ENCODE measurements at regions not wholly inside any gene's neighbourhood (a gene's known extent, or its start where the extent isn't known, plus 50 kb on each side); places are given as distances from the start of the nearest gene placed in this dataset.
A peak's percentile ranks its signal among the peaks of the same experiment; 100 is the strongest.

GRCh38 chr9:86660146-86660943 lies 287.0 kb downstream of the GAS1 start:
- H3K4me3 ChIP-seq (ENCODE audit: control insufficient read depth in 1 of 2, extremely low read depth in 1 of 2, low read length in 1 of 2) = no peak overlapping the region
- DNase-seq (peak in 2 of 35 experiments; percentile 9 to 13), ATAC-seq (replicated peaks in 1 of 4) (peak in 1 of 4 experiments; percentile 24)
- peaks cover 0 to 5% of the 10 kb centered on the region in 2 donors for H3K27me3 Mint-ChIP-seq
- POLR2A ChIA-PET = interaction anchor here in 1 of 2 donors (0.9 kb wide), 1 partner anchor 10 kb away, joined by 3 read pairs; no protein-coding TSS in a partner anchor
- no CpG with 5 or more reads among the region's 7 CpGs for WGBS (ENCODE audit: insufficient coverage)
- peaks cover 6 to 9% (median 7%) of the 10 kb centered on the region in 3 donors for H3K4me1 Mint-ChIP-seq
- peaks cover 2 to 18% of the 10 kb centered on the region in 2 experiments for H3K4me1 ChIP-seq (ENCODE audit: control insufficient read depth in 1 of 2, extremely low read depth in 1 of 2, insufficient read depth in 2 of 2, low read length in 2 of 2)
- H3K27ac Mint-ChIP-seq = no peak overlapping the region
- peaks cover 0 to 5% of the 10 kb centered on the region in 2 experiments for H3K27me3 ChIP-seq (replicated peaks in 1 of 2; ENCODE audit: control insufficient read depth in 2 of 2, extremely low read depth in 1 of 2, insufficient read depth in 2 of 2, low read length in 1 of 2)
- H3K4me3 Mint-ChIP-seq = peak overlapping the region in 1 of 3 donors; percentile 8
- no peaks in the 10 kb centered on the region for H3K36me3 ChIP-seq (ENCODE audit: control insufficient read depth in 2 of 2, extremely low read depth in 1 of 2, insufficient read depth in 1 of 2, low read length in 1 of 2)
- no peaks in the 10 kb centered on the region for H3K36me3 Mint-ChIP-seq
- no peaks in the 10 kb centered on the region for H3K9me3 ChIP-seq
- CTCF ChIA-PET = interaction anchor here in 1 of 2 donors (0.6 kb wide), 1 partner anchor 150 kb away, joined by 4 read pairs; no protein-coding TSS in a partner anchor
- H3K27ac ChIP-seq (ENCODE audit: low read length) = no peak overlapping the region
- H3K9me3 Mint-ChIP-seq = no peaks in the 10 kb centered on the region

- Histone ChIP-seq H3K4me1 (ENCODE audit: control insufficient read depth in 1 of 2, extremely low read depth in 1 of 2, insufficient read depth in 2 of 2, low read length in 2 of 2) (peaks cover 2 to 18% of the 10 kb centered on the region in 2 experiments), H3K27ac (ENCODE audit: low read length) (no peak overlapping the region), H3K36me3 (ENCODE audit: control insufficient read depth in 2 of 2, extremely low read depth in 1 of 2, insufficient read depth in 1 of 2, low read length in 1 of 2) (no peaks in the 10 kb centered on the region), H3K9me3 (no peaks in the 10 kb centered on the region), H3K4me3 (ENCODE audit: control insufficient read depth in 1 of 2, extremely low read depth in 1 of 2, low read length in 1 of 2) (no peak overlapping the region), H3K27me3 (replicated peaks in 1 of 2; ENCODE audit: control insufficient read depth in 2 of 2, extremely low read depth in 1 of 2, insufficient read depth in 2 of 2, low read length in 1 of 2) (peaks cover 0 to under 1% of the 10 kb centered on the region in 2 experiments)
- Mint-ChIP-seq H3K4me3 (peak overlapping the region in 1 of 3 donors; percentile 8), H3K9me3 (peaks cover 0 to 5% (median 0%) of the 10 kb centered on the region in 3 donors), H3K4me1 (peaks cover 6 to 9% (median 7%) of the 10 kb centered on the region in 3 donors), H3K36me3 (no peaks in the 10 kb centered on the region), H3K27me3 (peaks cover 1 to 6% of the 10 kb centered on the region in 2 donors), H3K27ac (no peak overlapping the region)
- 0% methylated on average over 1 of the region's 3 CpGs for WGBS (ENCODE audit: insufficient coverage)
- ATAC-seq (replicated peaks in 1 of 4) (peak in 1 of 4 experiments; percentile 30), DNase-seq (peak in 1 of 35 experiments; percentile 5)
- ChIA-PET POLR2A (interaction anchor here in 1 of 2 donors (0.9 kb wide), 1 partner anchor 11 kb away, joined by 3 read pairs; no protein-coding TSS in a partner anchor), CTCF (no interaction called here)
Measured at GRCh38 chr9:86659413-86660046, 287.8 kb downstream of the GAS1 start.

DNA sequence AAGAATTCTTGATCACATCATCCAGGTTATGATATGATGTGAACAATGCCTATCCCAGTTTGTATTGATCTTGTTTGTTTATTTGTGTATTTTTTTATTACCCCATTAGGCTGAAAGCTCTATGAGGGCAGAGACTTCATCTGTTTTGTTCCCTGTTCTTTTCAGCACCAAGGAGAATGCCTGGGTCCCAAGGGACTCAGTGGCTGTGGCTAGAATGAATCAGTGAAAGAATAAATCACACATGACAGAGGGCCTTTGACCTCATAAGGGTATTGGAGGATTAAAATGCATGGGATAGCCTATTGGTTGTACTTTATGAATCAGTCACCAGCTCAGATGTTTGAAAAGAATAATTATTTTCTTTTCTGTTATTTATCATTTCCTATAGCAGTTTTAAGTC lies 292.2 kb downstream of the GAS1 start:
- CTCF ChIA-PET = interaction anchor here in 1 of 2 donors (0.5 kb wide), 1 partner anchor 292 kb away, joined by 3 read pairs; the partner anchor contains the start of gene GAS1
- Histone ChIP-seq H3K36me3 (ENCODE audit: control insufficient read depth in 2 of 2, extremely low read depth in 1 of 2, insufficient read depth in 1 of 2, low read length in 1 of 2) (no peaks in the 10 kb centered on the region), H3K27me3 (replicated peaks in 1 of 2; ENCODE audit: control insufficient read depth in 2 of 2, extremely low read depth in 1 of 2, insufficient read depth in 2 of 2, low read length in 1 of 2) (no peaks in the 10 kb centered on the region), H3K27ac (ENCODE audit: low read length) (no peak overlapping the region), H3K9me3 (no peaks in the 10 kb centered on the region), H3K4me3 (ENCODE audit: control insufficient read depth in 1 of 2, extremely low read depth in 1 of 2, low read length in 1 of 2) (no peak overlapping the region), H3K4me1 (ENCODE audit: control insufficient read depth in 1 of 2, extremely low read depth in 1 of 2, insufficient read depth in 2 of 2, low read length in 2 of 2) (peaks cover 1 to 13% of the 10 kb centered on the region in 2 experiments)
- no peak overlapping the region for H3K4me3 Mint-ChIP-seq
- ATAC-seq (replicated peaks in 1 of 4) = no peak
- H3K4me1 Mint-ChIP-seq = peaks cover 4 to 5% (median 5%) of the 10 kb centered on the region in 3 donors
- H3K9me3 Mint-ChIP-seq = peaks cover 0 to 8% (median 6%) of the 10 kb centered on the region in 3 donors
- no peak overlapping the region for H3K27ac Mint-ChIP-seq
- no peaks in the 10 kb centered on the region for H3K36me3 Mint-ChIP-seq
- DNase-seq = no peak
- POLR2A ChIA-PET = no interaction called here
- peaks cover 9 to 16% of the 10 kb centered on the region in 2 donors for H3K27me3 Mint-ChIP-seq

GRCh38 chr9:86653466-86653865 lies 293.8 kb downstream of the GAS1 start:
- CTCF ChIA-PET = no interaction called here
- POLR2A ChIA-PET = no interaction called here

GRCh38 chr9:86652736-86653135 lies 294.6 kb downstream of the GAS1 start:
- no peaks in the 10 kb centered on the region for H3K36me3 Mint-ChIP-seq
- 75% methylated on average over 1 of the region's 2 CpGs for WGBS (ENCODE audit: insufficient coverage)
- Histone ChIP-seq H3K27ac (ENCODE audit: low read length) (no peak overlapping the region), H3K9me3 (no peaks in the 10 kb centered on the region), H3K4me3 (ENCODE audit: control insufficient read depth in 1 of 2, extremely low read depth in 1 of 2, low read length in 1 of 2) (no peak overlapping the region), H3K27me3 (replicated peaks in 1 of 2; ENCODE audit: control insufficient read depth in 2 of 2, extremely low read depth in 1 of 2, insufficient read depth in 2 of 2, low read length in 1 of 2) (no peaks in the 10 kb centered on the region), H3K36me3 (ENCODE audit: control insufficient read depth in 2 of 2, extremely low read depth in 1 of 2, insufficient read depth in 1 of 2, low read length in 1 of 2) (no peaks in the 10 kb centered on the region), H3K4me1 (ENCODE audit: control insufficient read depth in 1 of 2, extremely low read depth in 1 of 2, insufficient read depth in 2 of 2, low read length in 2 of 2) (no peaks in the 10 kb centered on the region)
- POLR2A ChIA-PET = no interaction called here
- DNase-seq (no peak), ATAC-seq (replicated peaks in 1 of 4) (no peak)
- no peaks in the 10 kb centered on the region for H3K4me1 Mint-ChIP-seq
- no peak overlapping the region for H3K27ac Mint-ChIP-seq
- CTCF ChIA-PET = no interaction called here
- H3K27me3 Mint-ChIP-seq = peaks cover 8 to 16% of the 10 kb centered on the region in 2 donors
- no peak overlapping the region for H3K4me3 Mint-ChIP-seq
- H3K9me3 Mint-ChIP-seq = peaks cover 0 to 8% (median 6%) of the 10 kb centered on the region in 3 donors

More at GRCh38 chr9:86653466-86653865, 293.8 kb downstream of the GAS1 start:
- H3K9me3 Mint-ChIP-seq = peaks cover 0 to 8% (median 6%) of the 10 kb centered on the region in 3 donors
- H3K4me3 ChIP-seq (ENCODE audit: control insufficient read depth in 1 of 2, extremely low read depth in 1 of 2, low read length in 1 of 2) = no peak overlapping the region
- no peak for ATAC-seq (replicated peaks in 1 of 4)
- peaks cover 8 to 16% of the 10 kb centered on the region in 2 donors for H3K27me3 Mint-ChIP-seq
- no peaks in the 10 kb centered on the region for H3K36me3 ChIP-seq (ENCODE audit: control insufficient read depth in 2 of 2, extremely low read depth in 1 of 2, insufficient read depth in 1 of 2, low read length in 1 of 2)
- WGBS (ENCODE audit: insufficient coverage) = no CpG with 5 or more reads among the region's 3 CpGs
- no peak overlapping the region for H3K27ac Mint-ChIP-seq
- H3K4me1 Mint-ChIP-seq = no peaks in the 10 kb centered on the region
- DNase-seq = no peak
- no peaks in the 10 kb centered on the region for H3K9me3 ChIP-seq
- H3K36me3 Mint-ChIP-seq = no peaks in the 10 kb centered on the region
- H3K27me3 ChIP-seq (replicated peaks in 1 of 2; ENCODE audit: control insufficient read depth in 2 of 2, extremely low read depth in 1 of 2, insufficient read depth in 2 of 2, low read length in 1 of 2) = no peaks in the 10 kb centered on the region
- no peaks in the 10 kb centered on the region for H3K4me1 ChIP-seq (ENCODE audit: control insufficient read depth in 1 of 2, extremely low read depth in 1 of 2, insufficient read depth in 2 of 2, low read length in 2 of 2)
- no peak overlapping the region for H3K4me3 Mint-ChIP-seq
- no peak overlapping the region for H3K27ac ChIP-seq (ENCODE audit: low read length)

DNA sequence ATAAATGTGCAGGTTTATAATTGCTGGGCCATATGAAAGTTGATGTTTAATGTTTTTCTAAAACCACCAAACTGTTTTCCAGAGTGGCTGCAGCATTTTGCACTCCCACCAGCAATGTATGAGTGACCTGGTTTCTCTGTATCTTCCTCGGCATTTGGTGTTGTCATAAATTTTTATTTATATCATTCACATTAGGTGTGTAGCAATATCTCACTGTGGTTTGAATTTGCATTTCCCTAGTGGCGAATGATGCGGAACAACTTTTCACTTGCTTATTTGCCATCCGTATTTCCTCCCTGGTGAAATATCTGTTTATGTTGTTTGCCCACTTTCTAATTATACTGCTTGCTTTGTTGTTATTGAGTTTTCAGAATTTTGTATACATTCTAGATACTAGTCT lies 295.7 kb upstream of the TUT7 start:
- no CpG with 5 or more reads among the region's 4 CpGs for WGBS (ENCODE audit: insufficient coverage)

More for the DNA sequence above, 295.7 kb upstream of the TUT7 start:
- Histone ChIP-seq H3K9me3 (no peaks in the 10 kb centered on the region), H3K27ac (ENCODE audit: low read length) (no peak overlapping the region), H3K27me3 (replicated peaks in 1 of 2; ENCODE audit: control insufficient read depth in 2 of 2, extremely low read depth in 1 of 2, insufficient read depth in 2 of 2, low read length in 1 of 2) (no peaks in the 10 kb centered on the region), H3K36me3 (ENCODE audit: control insufficient read depth in 2 of 2, extremely low read depth in 1 of 2, insufficient read depth in 1 of 2, low read length in 1 of 2) (no peaks in the 10 kb centered on the region), H3K4me1 (ENCODE audit: control insufficient read depth in 1 of 2, extremely low read depth in 1 of 2, insufficient read depth in 2 of 2, low read length in 2 of 2) (no peaks in the 10 kb centered on the region), H3K4me3 (ENCODE audit: control insufficient read depth in 1 of 2, extremely low read depth in 1 of 2, low read length in 1 of 2) (no peak overlapping the region)
- Mint-ChIP-seq H3K36me3 (no peaks in the 10 kb centered on the region), H3K27me3 (peaks cover 9 to 13% of the 10 kb centered on the region in 2 donors), H3K4me1 (no peaks in the 10 kb centered on the region), H3K27ac (no peak overlapping the region), H3K9me3 (peaks cover 0 to 6% (median 5%) of the 10 kb centered on the region in 3 donors), H3K4me3 (no peak overlapping the region)
- no peak for DNase-seq
- POLR2A ChIA-PET = no interaction called here
- no peak for ATAC-seq (replicated peaks in 1 of 4)
- CTCF ChIA-PET = no interaction called here
